SU-DHL-6 (cell line): ENCODE measurements at regions not wholly inside any gene's neighbourhood (a gene's known extent, or its start where the extent isn't known, plus 50 kb on each side); places are given as distances from the start of the nearest gene placed in this dataset.
"Not testable (repeated sequence)": the region's sequence is repeated elsewhere in the genome, so short reads cannot be mapped to it uniquely, and the experiment has no call there.

Experiments
- CTCF ChIP-seq: fragments of 200-600 bp; sonication (generic); IDR thresholded peaks from one replicate; pipeline ENCODE4 v1.5.1; 2017; ENCODE audit warnings: antibody characterized with exemption, mild to moderate bottlenecking, low read length, moderate library complexity; ENCODE audit not compliant: insufficient read depth, poor library complexity, severe bottlenecking
- EZH2phosphoT487 ChIP-seq: fragments of 200-600 bp; sonication (generic), shearing (Covaris generic); conservative IDR thresholded peaks from 2 replicates; pipeline ENCODE4 v1.6.1; 2018; ENCODE audit warnings: mild to moderate bottlenecking, antibody characterized with exemption, low read length, moderate library complexity, mixed read lengths

DNA sequence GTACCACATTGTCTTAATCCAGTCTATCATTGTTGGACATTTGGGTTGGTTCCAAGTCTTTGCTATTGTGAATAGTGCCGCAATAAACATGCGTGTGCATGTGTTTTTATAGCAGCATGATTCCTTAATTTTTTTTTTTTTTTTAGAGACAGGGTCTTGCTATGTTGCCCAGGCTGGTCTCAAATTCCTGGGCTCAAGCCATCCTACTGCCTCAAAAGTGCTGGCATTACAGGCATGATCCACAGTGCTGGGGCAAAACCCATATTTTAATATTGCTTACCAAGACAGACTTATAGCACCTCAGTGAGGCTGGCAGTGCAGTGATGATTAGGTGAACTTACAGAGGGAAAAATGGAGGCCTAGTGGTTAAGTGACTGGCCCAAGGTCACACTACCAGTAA lies 116.5 kb upstream of the CDYL start:
- TF ChIP-seq CTCF, EZH2phosphoT487: not testable (repeated sequence)
